Stimulated activated effector memory CD8-positive, alpha-beta T cell treated with anti-CD3 and anti-CD28 coated beads, Interleukin-12 subunit alpha, Interleukin-12 subunit beta, amount 100 ng/mL, for 72 hours (primary cell): ENCODE measurements at regions not wholly inside any gene's neighbourhood (a gene's known extent, or its start where the extent isn't known, plus 50 kb on each side); places are given as distances from the start of the nearest gene placed in this dataset.

Source experiments
- ATAC-seq: fragments of 150-1000 bp; cut with Tn5 transposase; 2 replicates; pipeline ENCODE4 v1.10.0; 2021
- DNase-seq, 2 donors: peaks; one replicate each; pipeline ENCODE4 v3.0.0; 2021 to 2022; ENCODE audit warnings: low spot score in 2 of 2
- H3K27ac Mint-ChIP-seq: one replicate; pipeline ENCODE4 v1.8.0; 2022; ENCODE audit warnings: mild to moderate bottlenecking, mixed read lengths
- H3K36me3 Mint-ChIP-seq: one replicate; pipeline ENCODE4 v1.8.0; 2022; ENCODE audit warnings: mild to moderate bottlenecking, mixed read lengths
- H3K4me1 Mint-ChIP-seq: one replicate; pipeline ENCODE4 v1.8.0; 2022; ENCODE audit warnings: mixed read lengths
- H3K4me3 Mint-ChIP-seq: one replicate; pipeline ENCODE4 v1.8.0; 2022; ENCODE audit warnings: mild to moderate bottlenecking, mixed read lengths
- H3K9me3 Mint-ChIP-seq: one replicate; pipeline ENCODE4 v1.8.0; 2022; ENCODE audit warnings: mixed read lengths

- no peak overlapping the region for H3K4me3 Mint-ChIP-seq
- DNase-seq (no peak), ATAC-seq (peak; percentile 55)
- H3K9me3 Mint-ChIP-seq: peaks cover 10% of the 10 kb centered on the region
- H3K36me3 Mint-ChIP-seq: no peaks in the 10 kb centered on the region
- no peak overlapping the region for H3K27ac Mint-ChIP-seq
- no peaks in the 10 kb centered on the region for H3K4me1 Mint-ChIP-seq
These were observed 285.0 kb upstream of the ADAMTS9 start for GRCh38 chr3:64972793-64973192.

GRCh38 chr3:64971602-64972001 lies 283.8 kb upstream of the ADAMTS9 start:
- no peak overlapping the region for H3K4me3 Mint-ChIP-seq
- no peak for ATAC-seq
- peaks cover 9% of the 10 kb centered on the region for H3K9me3 Mint-ChIP-seq
- no peak overlapping the region for H3K27ac Mint-ChIP-seq
- DNase-seq: no peak
- H3K36me3 Mint-ChIP-seq: no peaks in the 10 kb centered on the region
- no peaks in the 10 kb centered on the region for H3K4me1 Mint-ChIP-seq

- no peaks in the 10 kb centered on the region for H3K36me3 Mint-ChIP-seq
- H3K9me3 Mint-ChIP-seq: peaks cover 8% of the 10 kb centered on the region
- no peak overlapping the region for H3K27ac Mint-ChIP-seq
- ATAC-seq (no peak), DNase-seq (no peak)
- H3K4me3 Mint-ChIP-seq: no peak overlapping the region
- H3K4me1 Mint-ChIP-seq: no peaks in the 10 kb centered on the region
These were observed 282.8 kb upstream of the ADAMTS9 start for GRCh38 chr3:64970634-64971033.

GRCh38 chr3:64961301-64961700 lies 273.5 kb upstream of the ADAMTS9 start:
- no peak for DNase-seq
- no peak for ATAC-seq
- H3K4me1 Mint-ChIP-seq: no peaks in the 10 kb centered on the region
- no peaks in the 10 kb centered on the region for H3K36me3 Mint-ChIP-seq
- peaks cover 16% of the 10 kb centered on the region for H3K9me3 Mint-ChIP-seq
- no peak overlapping the region for H3K27ac Mint-ChIP-seq
- H3K4me3 Mint-ChIP-seq: no peak overlapping the region

GRCh38 chr3:64958199-64958843 lies 270.5 kb upstream of the ADAMTS9 start:
- no peaks in the 10 kb centered on the region for H3K4me1 Mint-ChIP-seq
- peaks cover 15% of the 10 kb centered on the region for H3K9me3 Mint-ChIP-seq
- DNase-seq (no peak), ATAC-seq (no peak)
- H3K4me3 Mint-ChIP-seq: no peak overlapping the region
- no peak overlapping the region for H3K27ac Mint-ChIP-seq
- H3K36me3 Mint-ChIP-seq: no peaks in the 10 kb centered on the region

- peaks cover 19% of the 10 kb centered on the region for H3K9me3 Mint-ChIP-seq
- DNase-seq (no peak), ATAC-seq (no peak)
- H3K4me1 Mint-ChIP-seq: no peaks in the 10 kb centered on the region
- H3K36me3 Mint-ChIP-seq: no peaks in the 10 kb centered on the region
- H3K4me3 Mint-ChIP-seq: no peak overlapping the region
- no peak overlapping the region for H3K27ac Mint-ChIP-seq
These were observed 269.8 kb upstream of the ADAMTS9 start for GRCh38 chr3:64957408-64958198.

- DNase-seq (no peak), ATAC-seq (no peak)
- Mint-ChIP-seq H3K36me3 (no peaks in the 10 kb centered on the region), H3K27ac (no peak overlapping the region), H3K9me3 (peaks cover 16% of the 10 kb centered on the region), H3K4me3 (no peak overlapping the region), H3K4me1 (no peaks in the 10 kb centered on the region)
These were observed 269.0 kb upstream of the ADAMTS9 start for GRCh38 chr3:64956711-64957325.

GRCh38 chr3:64954995-64955636 lies 267.3 kb upstream of the ADAMTS9 start:
- H3K4me3 Mint-ChIP-seq: no peak overlapping the region
- DNase-seq (no peak), ATAC-seq (no peak)
- H3K27ac Mint-ChIP-seq: no peak overlapping the region
- no peaks in the 10 kb centered on the region for H3K36me3 Mint-ChIP-seq
- H3K9me3 Mint-ChIP-seq: peaks cover 18% of the 10 kb centered on the region
- H3K4me1 Mint-ChIP-seq: no peaks in the 10 kb centered on the region

- no peak for DNase-seq
- Mint-ChIP-seq H3K27ac (no peak overlapping the region), H3K9me3 (peaks cover 20% of the 10 kb centered on the region), H3K4me3 (no peak overlapping the region), H3K36me3 (no peaks in the 10 kb centered on the region), H3K4me1 (no peaks in the 10 kb centered on the region)
- no peak for ATAC-seq
These were observed 257.4 kb upstream of the ADAMTS9 start for GRCh38 chr3:64945171-64945729.

GRCh38 chr3:64943866-64944265 lies 256.1 kb upstream of the ADAMTS9 start:
- DNase-seq (no peak), ATAC-seq (no peak)
- Mint-ChIP-seq H3K4me3 (no peak overlapping the region), H3K27ac (no peak overlapping the region), H3K36me3 (no peaks in the 10 kb centered on the region), H3K4me1 (no peaks in the 10 kb centered on the region), H3K9me3 (peaks cover 20% of the 10 kb centered on the region)

- DNase-seq: no peak
- no peak overlapping the region for H3K4me3 Mint-ChIP-seq
- peaks cover 15% of the 10 kb centered on the region for H3K9me3 Mint-ChIP-seq
- H3K27ac Mint-ChIP-seq: no peak overlapping the region
- no peak for ATAC-seq
- no peaks in the 10 kb centered on the region for H3K4me1 Mint-ChIP-seq
- no peaks in the 10 kb centered on the region for H3K36me3 Mint-ChIP-seq
These were observed 253.0 kb upstream of the ADAMTS9 start for GRCh38 chr3:64940596-64941348.

- Mint-ChIP-seq H3K4me1 (no peaks in the 10 kb centered on the region), H3K36me3 (no peaks in the 10 kb centered on the region)
- ATAC-seq: no peak
These were observed 252.1 kb upstream of the ADAMTS9 start for GRCh38 chr3:64939747-64940450.

GRCh38 chr3:64939309-64939708 lies 251.5 kb upstream of the ADAMTS9 start:
- ATAC-seq (no peak), DNase-seq (no peak)
- Mint-ChIP-seq H3K9me3 (peaks cover 12% of the 10 kb centered on the region), H3K27ac (no peak overlapping the region), H3K4me1 (no peaks in the 10 kb centered on the region), H3K36me3 (no peaks in the 10 kb centered on the region), H3K4me3 (no peak overlapping the region)

More at GRCh38 chr3:64939747-64940450, 252.1 kb upstream of the ADAMTS9 start:
- no peak overlapping the region for H3K27ac Mint-ChIP-seq
- no peak overlapping the region for H3K4me3 Mint-ChIP-seq
- H3K9me3 Mint-ChIP-seq: peaks cover 10% of the 10 kb centered on the region
- no peak for DNase-seq

- no peak for ATAC-seq
- peaks cover 12% of the 10 kb centered on the region for H3K9me3 Mint-ChIP-seq
- DNase-seq: no peak
- no peaks in the 10 kb centered on the region for H3K4me1 Mint-ChIP-seq
- H3K27ac Mint-ChIP-seq: no peak overlapping the region
- no peaks in the 10 kb centered on the region for H3K36me3 Mint-ChIP-seq
- H3K4me3 Mint-ChIP-seq: no peak overlapping the region
These were observed 248.8 kb upstream of the ADAMTS9 start for GRCh38 chr3:64936556-64936955.
